ENCODE measurements at regions not wholly inside any gene's neighbourhood (a gene's known extent, or its start where the extent isn't known, plus 50 kb on each side); places are given as distances from the start of the nearest gene placed in this dataset.

DNA sequence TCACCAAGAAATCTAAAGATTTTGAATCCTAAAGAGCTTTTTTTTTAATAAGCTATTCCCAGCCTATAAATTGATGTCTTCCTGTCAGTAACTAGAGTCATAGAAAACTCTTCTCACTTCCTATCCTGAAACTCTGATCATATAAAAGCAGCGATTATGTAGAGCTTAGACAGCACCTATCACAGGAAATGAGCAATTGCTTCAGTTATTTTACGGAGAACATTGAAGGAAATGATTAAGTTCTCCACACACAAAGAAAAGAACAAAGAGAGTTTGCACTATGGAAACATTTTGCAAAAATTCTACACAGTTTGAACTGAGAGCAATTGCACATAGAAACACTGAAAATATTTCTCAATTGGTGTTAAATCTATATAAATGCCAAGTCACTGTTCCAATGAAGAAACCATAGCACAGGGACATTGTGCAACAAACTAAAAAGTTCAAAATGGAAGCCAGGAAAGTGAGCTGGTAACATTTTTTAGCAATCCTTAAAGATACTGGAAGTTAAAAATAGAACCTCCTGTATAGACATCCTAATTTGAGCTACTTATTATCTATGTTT, 291.5 kb upstream of the ARHGEF26 start:
- no peaks in the 10 kb centered on the region for H3K9me3 ChIP-seq (ENCODE audit: control insufficient read depth, insufficient read depth, low read depth, low read length)
- no peak overlapping the region for H3K27ac ChIP-seq (ENCODE audit: extremely low read depth, low read depth, low read length)
- no peaks in the 10 kb centered on the region for H3K36me3 ChIP-seq (ENCODE audit: control insufficient read depth in 2 of 2, insufficient read depth in 1 of 2, low read length in 2 of 2)
- TF ChIP-seq, protein P1, sequence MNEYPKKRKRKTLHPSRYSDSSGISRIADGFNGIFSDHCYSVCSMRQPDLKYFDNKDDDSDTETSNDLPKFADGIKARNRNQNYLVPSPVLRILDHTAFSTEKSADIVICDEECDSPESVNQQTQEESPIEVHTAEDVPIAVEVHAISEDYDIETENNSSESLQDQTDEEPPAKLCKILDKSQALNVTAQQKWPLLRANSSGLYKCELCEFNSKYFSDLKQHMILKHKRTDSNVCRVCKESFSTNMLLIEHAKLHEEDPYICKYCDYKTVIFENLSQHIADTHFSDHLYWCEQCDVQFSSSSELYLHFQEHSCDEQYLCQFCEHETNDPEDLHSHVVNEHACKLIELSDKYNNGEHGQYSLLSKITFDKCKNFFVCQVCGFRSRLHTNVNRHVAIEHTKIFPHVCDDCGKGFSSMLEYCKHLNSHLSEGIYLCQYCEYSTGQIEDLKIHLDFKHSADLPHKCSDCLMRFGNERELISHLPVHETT (tag by site-specific recombination; IDR thresholded peaks at IDR 0.05), result no peak
- TF ChIP-seq, protein P2, sequence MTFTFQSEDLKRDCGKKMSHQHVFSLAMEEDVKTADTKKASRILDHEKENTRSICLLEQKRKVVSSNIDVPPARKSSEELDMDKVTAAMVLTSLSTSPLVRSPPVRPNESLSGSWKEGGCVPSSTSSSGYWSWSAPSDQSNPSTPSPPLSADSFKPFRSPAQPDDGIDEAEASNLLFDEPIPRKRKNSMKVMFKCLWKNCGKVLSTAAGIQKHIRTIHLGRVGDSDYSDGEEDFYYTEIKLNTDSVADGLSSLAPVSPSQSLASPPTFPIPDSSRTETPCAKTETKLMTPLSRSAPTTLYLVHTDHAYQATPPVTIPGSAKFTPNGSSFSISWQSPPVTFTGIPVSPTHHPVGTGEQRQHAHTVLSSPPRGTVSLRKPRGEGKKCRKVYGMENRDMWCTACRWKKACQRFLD (tag by site-specific recombination; IDR thresholded peaks at IDR 0.05), result no peak
- TF ChIP-seq, protein P3, sequence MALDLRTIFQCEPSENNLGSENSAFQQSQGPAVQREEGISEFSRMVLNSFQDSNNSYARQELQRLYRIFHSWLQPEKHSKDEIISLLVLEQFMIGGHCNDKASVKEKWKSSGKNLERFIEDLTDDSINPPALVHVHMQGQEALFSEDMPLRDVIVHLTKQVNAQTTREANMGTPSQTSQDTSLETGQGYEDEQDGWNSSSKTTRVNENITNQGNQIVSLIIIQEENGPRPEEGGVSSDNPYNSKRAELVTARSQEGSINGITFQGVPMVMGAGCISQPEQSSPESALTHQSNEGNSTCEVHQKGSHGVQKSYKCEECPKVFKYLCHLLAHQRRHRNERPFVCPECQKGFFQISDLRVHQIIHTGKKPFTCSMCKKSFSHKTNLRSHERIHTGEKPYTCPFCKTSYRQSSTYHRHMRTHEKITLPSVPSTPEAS (tag by site-specific recombination; IDR thresholded peaks at IDR 0.05), result no peak
- TF ChIP-seq KLF9 (tag by site-specific recombination; IDR thresholded peaks at IDR 0.05; ENCODE audit: low read depth), result no peak
- no peaks in the 10 kb centered on the region for H3K4me1 ChIP-seq (ENCODE audit: control insufficient read depth, insufficient read depth, low read length)
- no peak overlapping the region for H3K4me3 ChIP-seq (ENCODE audit: low read depth, low read length)
- POLR2A ChIA-PET, result no interaction called here
- CTCF ChIA-PET, result no interaction called here

DNA sequence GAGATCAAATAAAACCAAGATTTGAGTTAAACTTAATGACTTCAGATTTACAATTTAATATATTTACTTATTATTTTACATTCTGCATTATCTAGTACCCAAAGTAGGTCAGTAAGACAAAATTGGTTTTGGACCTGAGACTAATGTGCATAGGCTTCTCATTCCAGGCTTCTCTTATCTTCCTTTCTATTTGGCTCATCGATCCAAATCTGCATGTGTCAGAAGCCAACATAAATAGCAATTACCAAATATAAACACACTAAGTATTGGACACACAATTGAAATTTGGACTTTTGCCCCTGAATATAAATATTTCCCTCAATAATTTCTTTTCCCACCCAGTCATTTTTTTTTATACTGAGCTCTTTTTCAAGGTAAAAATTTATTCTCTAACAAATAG, 290.6 kb upstream of the ARHGEF26 start:
- no peaks in the 10 kb centered on the region for H3K4me1 ChIP-seq (ENCODE audit: control insufficient read depth, insufficient read depth, low read length)
- ChIA-PET CTCF (no interaction called here), POLR2A (no interaction called here)
- no peak overlapping the region for H3K27ac ChIP-seq (ENCODE audit: extremely low read depth, low read depth, low read length)
- TF ChIP-seq, protein P4, sequence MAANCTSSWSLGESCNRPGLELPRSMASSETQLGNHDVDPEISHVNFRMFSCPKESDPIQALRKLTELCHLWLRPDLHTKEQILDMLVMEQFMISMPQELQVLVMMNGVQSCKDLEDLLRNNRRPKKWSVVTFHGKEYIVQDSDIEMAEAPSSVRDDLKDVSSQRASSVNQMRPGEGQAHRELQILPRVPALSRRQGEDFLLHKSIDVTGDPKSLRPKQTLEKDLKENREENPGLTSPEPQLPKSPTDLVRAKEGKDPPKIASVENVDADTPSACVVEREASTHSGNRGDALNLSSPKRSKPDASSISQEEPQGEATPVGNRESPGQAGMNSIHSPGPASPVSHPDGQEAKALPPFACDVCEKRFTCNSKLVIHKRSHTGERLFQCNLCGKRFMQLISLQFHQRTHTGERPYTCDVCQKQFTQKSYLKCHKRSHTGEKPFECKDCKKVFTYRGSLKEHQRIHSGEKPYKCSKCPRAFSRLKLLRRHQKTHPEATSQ (tag by site-specific recombination; IDR thresholded peaks at IDR 0.05), result no peak
- TF ChIP-seq ZNF610 (tag by site-specific recombination; IDR thresholded peaks at IDR 0.05; ENCODE audit: borderline replicate concordance) (no peak), ZNF350 (tag by site-specific recombination; IDR thresholded peaks at IDR 0.05) (no peak), ZNF416 (tag by site-specific recombination; IDR thresholded peaks at IDR 0.05) (no peak), ZNF174 (tag by site-specific recombination; IDR thresholded peaks at IDR 0.05) (no peak), ZNF133 (tag by site-specific recombination; IDR thresholded peaks at IDR 0.05) (no peak), ZNF621 (tag by site-specific recombination; IDR thresholded peaks at IDR 0.05) (no peak), ZNF596 (tag by site-specific recombination; IDR thresholded peaks at IDR 0.05) (no peak), YY1 (tag by site-specific recombination; IDR thresholded peaks at IDR 0.05) (no peak), ZNF664 (tag by site-specific recombination; IDR thresholded peaks at IDR 0.05) (no peak), HOXD13 (CRISPR knock-in tag; IDR thresholded peaks at IDR 0.05; ENCODE audit: borderline replicate concordance) (no peak), ZNF560 (tag by site-specific recombination; IDR thresholded peaks at IDR 0.05; ENCODE audit: borderline replicate concordance) (no peak), ZNF423 (tag by site-specific recombination; IDR thresholded peaks at IDR 0.05) (no peak), ZBTB8A (tag by site-specific recombination; IDR thresholded peaks at IDR 0.05) (no peak), ZBTB48 (tag by site-specific recombination; IDR thresholded peaks at IDR 0.05) (no peak), ZFP41 (tag by site-specific recombination; IDR thresholded peaks at IDR 0.05; ENCODE audit: borderline replicate concordance) (no peak), ZNF777 (tag by site-specific recombination; IDR thresholded peaks at IDR 0.05; ENCODE audit: borderline replicate concordance) (no peak), ZNF184 (tag by site-specific recombination; IDR thresholded peaks at IDR 0.05) (no peak)
- TF ChIP-seq, protein P3 (tag by site-specific recombination; IDR thresholded peaks at IDR 0.05), result no peak
- TF ChIP-seq, protein P5, sequence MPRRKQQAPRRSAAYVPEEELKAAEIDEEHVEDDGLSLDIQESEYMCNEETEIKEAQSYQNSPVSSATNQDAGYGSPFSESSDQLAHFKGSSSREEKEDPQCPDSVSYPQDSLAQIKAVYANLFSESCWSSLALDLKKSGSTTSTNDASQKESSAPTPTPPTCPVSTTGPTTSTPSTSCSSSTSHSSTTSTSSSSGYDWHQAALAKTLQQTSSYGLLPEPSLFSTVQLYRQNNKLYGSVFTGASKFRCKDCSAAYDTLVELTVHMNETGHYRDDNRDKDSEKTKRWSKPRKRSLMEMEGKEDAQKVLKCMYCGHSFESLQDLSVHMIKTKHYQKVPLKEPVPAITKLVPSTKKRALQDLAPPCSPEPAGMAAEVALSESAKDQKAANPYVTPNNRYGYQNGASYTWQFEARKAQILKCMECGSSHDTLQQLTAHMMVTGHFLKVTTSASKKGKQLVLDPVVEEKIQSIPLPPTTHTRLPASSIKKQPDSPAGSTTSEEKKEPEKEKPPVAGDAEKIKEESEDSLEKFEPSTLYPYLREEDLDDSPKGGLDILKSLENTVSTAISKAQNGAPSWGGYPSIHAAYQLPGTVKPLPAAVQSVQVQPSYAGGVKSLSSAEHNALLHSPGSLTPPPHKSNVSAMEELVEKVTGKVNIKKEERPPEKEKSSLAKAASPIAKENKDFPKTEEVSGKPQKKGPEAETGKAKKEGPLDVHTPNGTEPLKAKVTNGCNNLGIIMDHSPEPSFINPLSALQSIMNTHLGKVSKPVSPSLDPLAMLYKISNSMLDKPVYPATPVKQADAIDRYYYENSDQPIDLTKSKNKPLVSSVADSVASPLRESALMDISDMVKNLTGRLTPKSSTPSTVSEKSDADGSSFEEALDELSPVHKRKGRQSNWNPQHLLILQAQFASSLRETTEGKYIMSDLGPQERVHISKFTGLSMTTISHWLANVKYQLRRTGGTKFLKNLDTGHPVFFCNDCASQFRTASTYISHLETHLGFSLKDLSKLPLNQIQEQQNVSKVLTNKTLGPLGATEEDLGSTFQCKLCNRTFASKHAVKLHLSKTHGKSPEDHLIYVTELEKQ (tag by site-specific recombination; IDR thresholded peaks at IDR 0.05; ENCODE audit: borderline replicate concordance), result no peak
- no peaks in the 10 kb centered on the region for H3K9me3 ChIP-seq (ENCODE audit: control insufficient read depth, insufficient read depth, low read depth, low read length)
- H3K4me3 ChIP-seq (ENCODE audit: low read depth, low read length), result no peak overlapping the region
- H3K36me3 ChIP-seq (ENCODE audit: control insufficient read depth in 2 of 2, insufficient read depth in 1 of 2, low read length in 2 of 2), result no peaks in the 10 kb centered on the region

Data from HEK293 (cell line).